ENCODE measurements at regions not wholly inside any gene's neighbourhood (a gene's known extent, or its start where the extent isn't known, plus 50 kb on each side); places are given as distances from the start of the nearest gene placed in this dataset. TPM values are rescaled to one million over a fixed set of nuclear protein-coding genes. Genes with fewer than 3 reads are reported as not detected.

GRCh38 chr20:6185268-6185667 is 62.4 kb upstream of the FERMT1 start:
- Histone ChIP-seq H3K9me3 (no peaks in the 10 kb centered on the region), H3K4me3 (no peak overlapping the region), H3K4me1 (no peaks in the 10 kb centered on the region), H3K36me3 (no peaks in the 10 kb centered on the region), H3K27ac (no peak overlapping the region), H3K27me3 (no peaks in the 10 kb centered on the region)
- no peak for TF ChIP-seq EP300 (IDR thresholded peaks at IDR 0.05)
- TF ChIP-seq CTCF (IDR thresholded peaks at IDR 0.05): no peak
- TF ChIP-seq POLR2A (IDR thresholded peaks at IDR 0.05): no peak
- no peak for DNase-seq (ENCODE audit: low spot score in 2 of 2)
- WGBS, 2 donors: 30 to 42% methylated on average over 3 of the region's 3 CpGs

GRCh38 chr20:6184086-6184485 is 61.3 kb upstream of the FERMT1 start:
- 45 to 56% methylated on average over 6 of the region's 6 CpGs for WGBS, 2 donors
- Histone ChIP-seq H3K27ac (no peak overlapping the region), H3K4me1 (no peaks in the 10 kb centered on the region), H3K27me3 (no peaks in the 10 kb centered on the region), H3K9me3 (no peaks in the 10 kb centered on the region), H3K4me3 (no peak overlapping the region), H3K36me3 (no peaks in the 10 kb centered on the region)
- no peak for DNase-seq (ENCODE audit: low spot score in 2 of 2)
- TF ChIP-seq EP300 (IDR thresholded peaks at IDR 0.05) (no peak), POLR2A (IDR thresholded peaks at IDR 0.05) (no peak), CTCF (IDR thresholded peaks at IDR 0.05) (no peak)

GRCh38 chr20:6180531-6180930 is 57.7 kb upstream of the FERMT1 start:
- TF ChIP-seq CTCF (IDR thresholded peaks at IDR 0.05) (no peak), POLR2A (IDR thresholded peaks at IDR 0.05) (no peak), EP300 (IDR thresholded peaks at IDR 0.05) (no peak)
- no peaks in the 10 kb centered on the region for H3K27me3 ChIP-seq
- no peaks in the 10 kb centered on the region for H3K36me3 ChIP-seq
- H3K9me3 ChIP-seq: no peaks in the 10 kb centered on the region
- no peak for DNase-seq (ENCODE audit: low spot score in 2 of 2)
- H3K27ac ChIP-seq: no peak overlapping the region
- H3K4me1 ChIP-seq: no peaks in the 10 kb centered on the region
- WGBS, 2 donors: 76 to 78% methylated on average over 4 of the region's 4 CpGs
- H3K4me3 ChIP-seq: no peak overlapping the region

- Histone ChIP-seq H3K4me3 (no peak overlapping the region), H3K27me3 (no peaks in the 10 kb centered on the region), H3K9me3 (no peaks in the 10 kb centered on the region), H3K4me1 (no peaks in the 10 kb centered on the region), H3K36me3 (no peaks in the 10 kb centered on the region), H3K27ac (no peak overlapping the region)
- DNase-seq (ENCODE audit: low spot score in 2 of 2): peak in 1 of 2 donors; percentile 24
- TF ChIP-seq EP300 (IDR thresholded peaks at IDR 0.05): no peak
- TF ChIP-seq CTCF (IDR thresholded peaks at IDR 0.05): peak in 2 of 5 experiments; percentile 17 to 21
- no peak for TF ChIP-seq POLR2A (IDR thresholded peaks at IDR 0.05)
- WGBS, 2 donors: 1 to 5% methylated on average over 3 of the region's 3 CpGs
Observed at GRCh38 chr20:6178537-6178936, 55.7 kb upstream of the FERMT1 start.

- no peak for TF ChIP-seq POLR2A (IDR thresholded peaks at IDR 0.05)
- TF ChIP-seq EP300 (IDR thresholded peaks at IDR 0.05): no peak
- TF ChIP-seq CTCF (IDR thresholded peaks at IDR 0.05): no peak
- Histone ChIP-seq H3K9me3 (peaks cover 0 to 7% (median 0%) of the 10 kb centered on the region in 4 donors), H3K36me3 (no peaks in the 10 kb centered on the region), H3K27ac (no peak overlapping the region), H3K27me3 (no peaks in the 10 kb centered on the region), H3K4me1 (no peaks in the 10 kb centered on the region), H3K4me3 (no peak overlapping the region)
- WGBS, 2 donors: 81 to 87% methylated on average over 2 of the region's 2 CpGs
- DNase-seq (ENCODE audit: low spot score in 2 of 2): no peak
Observed at GRCh38 chr20:6173481-6173880, 50.7 kb upstream of the FERMT1 start.

Small RNA genes in the stretch of these regions (small RNA-seq; reads per million reads assigned to genes)
- not detected for gene AL109618.2
